Fibroblast of the aortic adventitia (primary cell): ENCODE measurements at regions not wholly inside any gene's neighbourhood (a gene's known extent, or its start where the extent isn't known, plus 50 kb on each side); places are given as distances from the start of the nearest gene placed in this dataset.
A peak's percentile ranks its signal among the peaks of the same experiment; 100 is the strongest.

Source experiments
- DNase-seq: peaks from one replicate; pipeline ENCODE4 v3.0.0-alpha.2; 2010; ENCODE audit warnings: low read depth
- H3K4me3 ChIP-seq: 2 replicates; pipeline ENCODE4 v1.5.1; 2011; ENCODE audit warnings: low read depth, mild to moderate bottlenecking, control low read depth, low read length, moderate library complexity
- TF ChIP-seq, protein P1 (sequence below): IDR thresholded peaks from 2 replicates; pipeline ENCODE4 v1.5.1; 2011; ENCODE audit warnings: mild to moderate bottlenecking, low read length, control low read depth, inconsistent platforms; ENCODE audit not compliant: insufficient read depth

DNA sequence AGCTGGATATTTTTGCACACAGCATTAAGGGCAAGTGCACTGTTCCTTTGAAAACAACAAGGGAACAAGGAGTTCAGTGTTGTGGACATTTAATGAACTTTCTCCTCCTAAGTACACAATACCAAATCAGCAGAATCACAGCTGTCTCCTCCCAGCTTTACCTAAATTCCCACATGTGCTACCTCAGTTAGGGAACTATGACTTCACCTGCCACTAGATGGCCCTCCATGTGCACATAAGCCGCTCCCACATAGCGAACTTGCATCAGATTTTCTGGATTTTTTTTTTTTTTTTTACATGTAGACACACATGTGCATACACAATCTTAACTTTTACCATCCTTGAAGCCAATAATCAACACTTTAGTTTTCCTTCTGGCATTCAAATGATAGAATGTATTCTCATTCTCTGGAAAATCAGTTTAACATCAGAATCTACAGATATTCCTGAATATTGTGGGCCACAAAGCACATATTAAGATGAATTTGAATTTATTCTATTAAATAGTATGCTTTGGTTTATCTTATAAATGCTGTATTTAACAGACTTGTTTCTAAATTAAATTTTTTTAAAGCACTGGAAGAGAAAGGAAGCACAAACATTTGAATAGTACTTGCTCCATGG, 123.6 kb downstream of the PALM2AKAP2 start:
- TF ChIP-seq, protein P1, sequence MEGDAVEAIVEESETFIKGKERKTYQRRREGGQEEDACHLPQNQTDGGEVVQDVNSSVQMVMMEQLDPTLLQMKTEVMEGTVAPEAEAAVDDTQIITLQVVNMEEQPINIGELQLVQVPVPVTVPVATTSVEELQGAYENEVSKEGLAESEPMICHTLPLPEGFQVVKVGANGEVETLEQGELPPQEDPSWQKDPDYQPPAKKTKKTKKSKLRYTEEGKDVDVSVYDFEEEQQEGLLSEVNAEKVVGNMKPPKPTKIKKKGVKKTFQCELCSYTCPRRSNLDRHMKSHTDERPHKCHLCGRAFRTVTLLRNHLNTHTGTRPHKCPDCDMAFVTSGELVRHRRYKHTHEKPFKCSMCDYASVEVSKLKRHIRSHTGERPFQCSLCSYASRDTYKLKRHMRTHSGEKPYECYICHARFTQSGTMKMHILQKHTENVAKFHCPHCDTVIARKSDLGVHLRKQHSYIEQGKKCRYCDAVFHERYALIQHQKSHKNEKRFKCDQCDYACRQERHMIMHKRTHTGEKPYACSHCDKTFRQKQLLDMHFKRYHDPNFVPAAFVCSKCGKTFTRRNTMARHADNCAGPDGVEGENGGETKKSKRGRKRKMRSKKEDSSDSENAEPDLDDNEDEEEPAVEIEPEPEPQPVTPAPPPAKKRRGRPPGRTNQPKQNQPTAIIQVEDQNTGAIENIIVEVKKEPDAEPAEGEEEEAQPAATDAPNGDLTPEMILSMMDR: peak; percentile 79
- peak; percentile 89 for DNase-seq
- H3K4me3 ChIP-seq: no peak overlapping the region

DNA sequence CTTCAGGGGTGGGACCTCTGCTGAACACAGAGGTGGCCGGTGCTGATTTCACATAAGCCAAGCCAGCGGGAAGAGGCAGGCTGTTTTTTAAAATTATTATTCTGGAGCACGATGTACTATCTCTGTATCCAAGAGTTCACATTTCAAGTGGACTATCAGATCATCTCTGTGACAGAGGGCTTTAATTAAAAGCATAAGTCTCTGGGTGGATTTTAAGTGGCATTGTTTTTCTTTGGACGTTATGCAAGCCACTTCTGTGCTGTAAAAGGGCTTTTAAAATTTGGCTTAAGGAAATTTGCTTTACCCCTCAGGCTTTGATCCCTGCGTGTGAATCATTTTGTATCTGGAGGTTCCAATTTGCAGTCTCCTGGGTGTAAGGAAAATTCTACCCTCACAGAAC, 124.7 kb downstream of the PALM2AKAP2 start:
- peak; percentile 63 for DNase-seq
- TF ChIP-seq, protein P1: no peak
- H3K4me3 ChIP-seq: no peak overlapping the region

DNA sequence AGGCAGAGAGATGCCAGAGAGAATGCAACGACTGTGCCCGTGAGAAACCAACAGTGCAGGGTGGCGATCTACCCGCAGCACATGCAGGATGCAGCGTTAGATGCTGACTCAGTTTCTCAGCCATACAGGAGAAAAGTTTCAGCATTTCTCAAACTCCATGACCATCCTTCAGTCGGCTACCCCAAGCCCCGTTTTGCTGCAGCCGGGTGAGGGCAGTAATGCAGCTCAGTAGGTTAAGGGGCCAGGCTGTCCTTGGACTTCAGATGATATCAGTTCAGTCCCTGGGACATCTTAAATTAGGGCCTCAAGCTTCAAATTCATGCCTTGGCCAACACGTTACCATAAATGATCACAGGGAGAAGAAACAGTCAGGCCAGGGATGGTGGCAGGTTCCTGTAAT, 125.5 kb downstream of the PALM2AKAP2 start:
- H3K4me3 ChIP-seq: no peak overlapping the region
- TF ChIP-seq, protein P1: no peak
- DNase-seq: no peak

DNA sequence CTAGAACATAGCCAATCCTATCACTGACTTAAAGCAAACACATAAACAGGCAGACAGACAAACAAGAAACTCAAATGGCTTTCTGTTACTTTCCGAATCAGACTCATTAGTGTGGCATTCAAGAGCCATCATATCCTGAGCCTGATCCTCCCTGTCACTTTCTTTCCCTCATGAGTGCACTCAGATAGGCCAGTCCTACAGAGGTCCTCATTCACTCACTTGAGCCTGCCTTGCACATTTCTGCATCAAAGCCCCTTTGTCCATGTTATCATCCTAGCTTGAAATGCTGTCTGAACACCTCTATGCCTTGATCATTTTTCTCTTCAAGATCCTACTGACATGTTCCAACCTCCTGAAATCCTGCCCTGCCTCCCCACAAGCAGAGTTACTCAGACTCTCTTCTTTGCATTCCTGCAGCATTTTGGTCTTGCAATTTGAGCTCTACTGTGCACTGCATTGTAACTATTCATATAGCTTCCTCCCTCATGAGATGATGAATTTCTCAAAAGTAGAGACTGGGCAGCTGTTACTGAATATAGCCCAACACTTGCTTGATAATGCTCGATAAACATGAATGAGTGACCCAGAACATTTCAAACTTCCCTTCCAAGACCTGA, 126.9 kb downstream of the PALM2AKAP2 start:
- DNase-seq: peak; percentile 44
- no peak overlapping the region for H3K4me3 ChIP-seq
- TF ChIP-seq, protein P1: no peak

DNA sequence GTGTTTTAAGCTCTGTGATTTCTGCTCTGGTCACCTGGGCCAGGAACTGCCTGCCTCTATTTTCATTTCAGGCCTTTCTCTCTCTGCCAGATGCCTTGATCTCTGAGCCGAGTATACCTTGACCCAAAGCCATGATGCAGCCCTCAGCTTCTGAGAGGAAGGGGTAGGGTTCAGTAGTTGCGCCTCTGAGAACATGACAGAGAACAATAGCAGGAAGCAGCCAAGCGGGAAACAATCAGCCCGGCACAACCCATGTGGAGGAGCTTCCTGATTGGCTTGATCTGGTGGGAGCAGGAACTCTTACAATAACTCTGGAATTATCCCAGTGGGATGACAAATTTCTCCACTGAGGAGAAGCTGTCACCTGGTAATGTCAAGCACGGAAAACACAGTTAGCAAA, 127.4 kb downstream of the PALM2AKAP2 start:
- TF ChIP-seq, protein P1: no peak
- H3K4me3 ChIP-seq: no peak overlapping the region
- no peak for DNase-seq

DNA sequence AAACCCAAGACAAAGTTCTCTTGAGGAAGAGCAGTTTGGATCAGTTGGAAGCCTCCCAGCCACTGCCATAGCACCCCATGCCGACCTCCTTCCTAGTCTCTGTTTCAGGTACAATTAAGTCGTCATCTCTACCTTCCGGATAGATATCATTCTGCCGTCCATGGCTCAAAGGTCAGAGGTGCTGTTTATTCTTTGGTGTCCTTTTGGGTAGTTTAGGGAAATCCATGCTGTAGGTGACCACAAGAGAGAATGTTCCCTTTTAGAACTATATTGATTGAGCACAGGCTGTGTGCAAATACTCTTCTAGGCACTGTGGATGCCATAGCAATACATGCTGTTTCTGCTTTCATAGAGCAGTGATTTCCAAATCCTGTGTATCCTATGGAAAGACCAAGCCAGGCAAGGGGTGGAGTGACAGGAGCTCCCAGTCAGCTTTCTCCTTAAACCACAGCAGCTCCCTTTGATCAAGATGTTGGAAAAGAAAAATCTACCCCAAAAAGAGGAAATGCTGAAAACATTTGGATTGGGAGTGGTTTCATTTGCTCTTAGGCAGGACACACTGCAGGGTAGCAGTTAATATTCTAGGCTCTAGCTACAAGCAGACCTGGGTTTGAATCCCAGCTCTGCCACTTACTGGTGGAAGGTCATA, 127.9 kb downstream of the PALM2AKAP2 start:
- H3K4me3 ChIP-seq: no peak overlapping the region
- TF ChIP-seq, protein P1: no peak
- no peak for DNase-seq
